Left ventricle myocardium inferior (tissue), 1 donor: ENCODE measurements at regions not wholly inside any gene's neighbourhood (a gene's known extent, or its start where the extent isn't known, plus 50 kb on each side); places are given as distances from the start of the nearest gene placed in this dataset.
A peak's percentile ranks its signal among the peaks of the same experiment; 100 is the strongest.

Experiments
- DNase-seq: peaks from one replicate; pipeline ENCODE4 v3.0.0-alpha.2; 2020
- H3K27ac ChIP-seq: fragments of 200-600 bp; replicated peaks from 2 replicates; pipeline ENCODE4 v1.8.0; 2021
- H3K27me3 ChIP-seq: fragments of 200-600 bp; 2 replicates; pipeline ENCODE4 v1.8.0; 2021; ENCODE audit warnings: low read depth
- H3K36me3 ChIP-seq: fragments of 200-600 bp; 2 replicates; pipeline ENCODE4 v1.8.0; 2021
- H3K4me1 ChIP-seq: fragments of 200-600 bp; 2 replicates; pipeline ENCODE4 v1.8.0; 2021
- H3K4me3 ChIP-seq: fragments of 200-600 bp; 2 replicates; pipeline ENCODE4 v1.8.0; 2021; ENCODE audit warnings: mild to moderate bottlenecking, moderate library complexity
- H3K9me3 ChIP-seq: fragments of 200-600 bp; replicated peaks from 2 replicates; pipeline ENCODE4 v1.8.0; 2021
- intact Hi-C: fragments of 100-400 bp; cut with micrococcal nuclease; formaldehyde crosslinking; loops from one replicate; pipeline ENCODE4 v1.11.0; 2022
- TF ChIP-seq, protein P1 (sequence below): fragments of 200-600 bp; IDR thresholded peaks from 2 replicates; pipeline ENCODE4 v1.8.0; 2021; ENCODE audit warnings: antibody characterized with exemption, mild to moderate bottlenecking, borderline replicate concordance
- donor health status: DM: no; HTN: yes; CAD: no; lungs with severe emphysema.

- Histone ChIP-seq H3K27me3 (no peaks in the 10 kb centered on the region), H3K4me1 (peaks cover 17% of the 10 kb centered on the region), H3K27ac (no peak overlapping the region), H3K4me3 (no peak overlapping the region), H3K36me3 (no peaks in the 10 kb centered on the region), H3K9me3 (no peaks in the 10 kb centered on the region)
- intact Hi-C loops = no loop called here
- TF ChIP-seq, protein P1, sequence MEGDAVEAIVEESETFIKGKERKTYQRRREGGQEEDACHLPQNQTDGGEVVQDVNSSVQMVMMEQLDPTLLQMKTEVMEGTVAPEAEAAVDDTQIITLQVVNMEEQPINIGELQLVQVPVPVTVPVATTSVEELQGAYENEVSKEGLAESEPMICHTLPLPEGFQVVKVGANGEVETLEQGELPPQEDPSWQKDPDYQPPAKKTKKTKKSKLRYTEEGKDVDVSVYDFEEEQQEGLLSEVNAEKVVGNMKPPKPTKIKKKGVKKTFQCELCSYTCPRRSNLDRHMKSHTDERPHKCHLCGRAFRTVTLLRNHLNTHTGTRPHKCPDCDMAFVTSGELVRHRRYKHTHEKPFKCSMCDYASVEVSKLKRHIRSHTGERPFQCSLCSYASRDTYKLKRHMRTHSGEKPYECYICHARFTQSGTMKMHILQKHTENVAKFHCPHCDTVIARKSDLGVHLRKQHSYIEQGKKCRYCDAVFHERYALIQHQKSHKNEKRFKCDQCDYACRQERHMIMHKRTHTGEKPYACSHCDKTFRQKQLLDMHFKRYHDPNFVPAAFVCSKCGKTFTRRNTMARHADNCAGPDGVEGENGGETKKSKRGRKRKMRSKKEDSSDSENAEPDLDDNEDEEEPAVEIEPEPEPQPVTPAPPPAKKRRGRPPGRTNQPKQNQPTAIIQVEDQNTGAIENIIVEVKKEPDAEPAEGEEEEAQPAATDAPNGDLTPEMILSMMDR = no peak
- no peak for DNase-seq
Observed at GRCh38 chr6:56863366-56863765, 91.5 kb upstream of the BEND6 start.

- no peak overlapping the region for H3K27ac ChIP-seq
- TF ChIP-seq, protein P1 = no peak
- no peak for DNase-seq
- no peaks in the 10 kb centered on the region for H3K36me3 ChIP-seq
- peaks cover 17% of the 10 kb centered on the region for H3K4me1 ChIP-seq
- no peak overlapping the region for H3K4me3 ChIP-seq
- intact Hi-C loops = no loop called here
- no peaks in the 10 kb centered on the region for H3K9me3 ChIP-seq
- no peaks in the 10 kb centered on the region for H3K27me3 ChIP-seq
Observed at GRCh38 chr6:56862415-56863175, 92.3 kb upstream of the BEND6 start.

DNA sequence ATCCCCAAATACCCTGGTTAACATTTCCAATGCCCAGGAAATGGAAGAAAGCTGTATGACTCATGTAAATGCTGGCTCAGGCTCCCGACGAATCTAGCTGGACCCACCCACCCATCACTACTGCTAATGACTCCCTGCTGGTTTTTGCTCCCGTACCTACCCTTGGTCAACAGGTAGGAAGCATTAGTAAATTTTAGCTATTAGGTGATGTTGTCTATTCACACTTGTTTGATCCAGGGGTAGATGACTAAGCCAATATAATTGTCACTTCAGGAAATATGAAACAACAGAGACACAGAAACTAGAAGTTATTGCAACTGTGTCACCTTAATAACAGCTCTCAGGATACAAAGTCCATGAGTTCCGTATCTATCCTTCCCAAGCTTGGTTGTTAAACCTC lies 94.4 kb upstream of the BEND6 start:
- no peak for DNase-seq
- H3K27me3 ChIP-seq = no peaks in the 10 kb centered on the region
- H3K27ac ChIP-seq = no peak overlapping the region
- no peak overlapping the region for H3K4me3 ChIP-seq
- TF ChIP-seq, protein P1 = no peak
- intact Hi-C loops = no loop called here
- no peaks in the 10 kb centered on the region for H3K9me3 ChIP-seq
- H3K36me3 ChIP-seq = no peaks in the 10 kb centered on the region
- peaks cover 28% of the 10 kb centered on the region for H3K4me1 ChIP-seq

DNA sequence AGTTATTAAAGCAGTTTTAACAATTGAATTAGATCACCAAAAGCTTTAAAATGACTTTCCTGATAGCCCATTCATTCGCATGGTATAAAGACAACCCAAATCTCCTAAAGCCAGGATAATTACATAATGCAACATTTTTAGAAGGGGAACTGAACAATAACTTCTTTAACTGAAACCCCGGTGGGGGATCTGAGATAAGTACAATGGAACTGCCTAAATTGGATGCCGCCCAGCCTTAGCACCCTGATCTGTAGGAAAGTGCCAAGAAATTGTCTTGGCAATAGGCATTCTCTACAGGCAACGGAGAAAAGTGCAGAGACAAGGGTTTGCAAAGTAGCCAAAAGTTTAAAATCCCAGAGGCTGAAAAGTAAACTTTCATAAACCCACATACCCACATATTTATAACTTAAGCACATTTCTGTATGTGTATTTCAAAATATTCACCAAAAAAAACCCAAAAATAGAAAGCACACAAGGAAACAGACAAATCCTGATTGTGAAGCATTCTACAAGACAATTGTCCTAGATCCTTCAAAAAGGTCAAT lies 98.8 kb upstream of the BEND6 start:
- H3K36me3 ChIP-seq = no peaks in the 10 kb centered on the region
- H3K27ac ChIP-seq = peak overlapping the region; percentile 3
- peaks cover 28% of the 10 kb centered on the region for H3K4me1 ChIP-seq
- TF ChIP-seq, protein P1 = peak; percentile 11
- no peak overlapping the region for H3K4me3 ChIP-seq
- intact Hi-C loops = loop anchor here (10.0 kb wide), 1 partner anchor 501 kb away; no protein-coding TSS in a partner anchor
- no peaks in the 10 kb centered on the region for H3K9me3 ChIP-seq
- DNase-seq = no peak
- no peaks in the 10 kb centered on the region for H3K27me3 ChIP-seq

GRCh38 chr6:56854086-56854485 lies 100.8 kb upstream of the BEND6 start:
- Histone ChIP-seq H3K36me3 (no peaks in the 10 kb centered on the region), H3K4me1 (peaks cover 39% of the 10 kb centered on the region), H3K4me3 (no peak overlapping the region), H3K27ac (no peak overlapping the region), H3K27me3 (no peaks in the 10 kb centered on the region), H3K9me3 (no peaks in the 10 kb centered on the region)
- DNase-seq = no peak
- intact Hi-C loops = loop anchor here (10.0 kb wide), 1 partner anchor 499 kb away; no protein-coding TSS in a partner anchor
- TF ChIP-seq, protein P1 = no peak
